OCI-LY1 (cell line): ENCODE measurements at regions not wholly inside any gene's neighbourhood (a gene's known extent, or its start where the extent isn't known, plus 50 kb on each side); places are given as distances from the start of the nearest gene placed in this dataset.

Experiments
- EZH2 ChIP-seq: fragments of 200-600 bp; sonication (generic), shearing (Covaris generic); IDR thresholded peaks from 2 replicates; pipeline ENCODE4 v1.8.0; 2017; ENCODE audit warnings: borderline replicate concordance, mixed run types, mild to moderate bottlenecking, antibody characterized with exemption, low read length, moderate library complexity, mixed read lengths
- TF ChIP-seq, protein P1 (sequence below): fragments of 200-600 bp; sonication (generic), shearing (Covaris generic); IDR thresholded peaks from 2 replicates; pipeline ENCODE4 v1.5.1; 2017; ENCODE audit warnings: mild to moderate bottlenecking, antibody characterized with exemption, low read length, moderate library complexity, mixed read lengths

DNA sequence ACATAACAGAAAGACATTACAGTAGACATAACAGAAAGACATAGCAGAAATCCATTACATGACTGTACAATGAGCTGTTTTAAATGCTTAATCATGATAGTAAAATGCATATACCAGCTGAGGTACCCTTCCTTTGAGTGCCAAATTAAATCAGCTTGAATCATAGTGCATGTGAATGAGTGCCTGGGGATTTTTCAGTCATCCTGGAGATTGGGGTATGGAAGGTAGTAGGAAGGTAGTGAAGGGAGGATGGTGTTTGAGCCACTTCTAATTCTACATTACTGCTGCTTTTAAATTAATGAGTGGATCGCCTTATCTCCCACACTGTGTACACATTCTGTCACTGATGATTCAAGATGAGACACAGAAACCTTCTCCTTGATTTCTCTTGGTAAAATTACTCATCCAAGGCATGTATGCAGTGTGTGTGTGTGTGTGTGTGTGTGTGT lies 534.2 kb downstream of the LRFN5 start:
- TF ChIP-seq, protein P1, sequence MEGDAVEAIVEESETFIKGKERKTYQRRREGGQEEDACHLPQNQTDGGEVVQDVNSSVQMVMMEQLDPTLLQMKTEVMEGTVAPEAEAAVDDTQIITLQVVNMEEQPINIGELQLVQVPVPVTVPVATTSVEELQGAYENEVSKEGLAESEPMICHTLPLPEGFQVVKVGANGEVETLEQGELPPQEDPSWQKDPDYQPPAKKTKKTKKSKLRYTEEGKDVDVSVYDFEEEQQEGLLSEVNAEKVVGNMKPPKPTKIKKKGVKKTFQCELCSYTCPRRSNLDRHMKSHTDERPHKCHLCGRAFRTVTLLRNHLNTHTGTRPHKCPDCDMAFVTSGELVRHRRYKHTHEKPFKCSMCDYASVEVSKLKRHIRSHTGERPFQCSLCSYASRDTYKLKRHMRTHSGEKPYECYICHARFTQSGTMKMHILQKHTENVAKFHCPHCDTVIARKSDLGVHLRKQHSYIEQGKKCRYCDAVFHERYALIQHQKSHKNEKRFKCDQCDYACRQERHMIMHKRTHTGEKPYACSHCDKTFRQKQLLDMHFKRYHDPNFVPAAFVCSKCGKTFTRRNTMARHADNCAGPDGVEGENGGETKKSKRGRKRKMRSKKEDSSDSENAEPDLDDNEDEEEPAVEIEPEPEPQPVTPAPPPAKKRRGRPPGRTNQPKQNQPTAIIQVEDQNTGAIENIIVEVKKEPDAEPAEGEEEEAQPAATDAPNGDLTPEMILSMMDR: no peak
- TF ChIP-seq EZH2: no peak
